HCT116 (cell line): ENCODE measurements at regions not wholly inside any gene's neighbourhood (a gene's known extent, or its start where the extent isn't known, plus 50 kb on each side); places are given as distances from the start of the nearest gene placed in this dataset.
"Not testable (repeated sequence)": the region's sequence is repeated elsewhere in the genome, so short reads cannot be mapped to it uniquely, and the experiment has no call there.

Experiments
- ATAC-seq: fragments of 200-7000 bp; cut with Tn5 transposase; 2 replicates; pipeline ENCODE4 v1.9.1; 2020; ENCODE audit warnings: mild to moderate bottlenecking, moderate library complexity
- BruUV-seq: library from RNA; stranded (reverse); fragments of 400-500 nt; replicated peaks from 2 replicates; lab custom pipeline; 2021; lab: Mats Ljungman, UMichigan
- CTCF ChIA-PET: fragments of 300-600 bp; sonication (Branson Sonifier 250); formaldehyde crosslinking; loops from one replicate; lab custom pipeline; 2021; ENCODE audit warnings: antibody characterized with exemption; lab: Charles Lee
- POLR2A ChIA-PET: fragments of 300-600, 350-600 bp; sonication (Branson Sonifier 250); formaldehyde crosslinking; loops from one replicate; lab custom pipeline; 2021; ENCODE audit warnings: antibody characterized with exemption; lab: Charles Lee
- RAD21 ChIA-PET, 2 experiments: fragments of 300-600 bp; sonication (Branson Sonifier 250); formaldehyde crosslinking; loops; one replicate each; lab custom pipeline; 2023; ENCODE audit warnings: low total read pairs in 2 of 2; ENCODE audit not compliant: uncharacterized antibody in 2 of 2, unreplicated experiment in 2 of 2, low non-redundant PET in 1 of 2; lab: Charles Lee
- DNase-seq: peaks from one replicate; pipeline ENCODE4 v3.0.0-alpha.2; 2010; ENCODE audit warnings: low read depth, low spot score
- H2AFZ ChIP-seq: fragments of 200-600 bp; shearing (Covaris generic), sonication (generic); 2 replicates; pipeline ENCODE4 v1.6.1; 2017; ENCODE audit warnings: low read depth, mixed run types, mixed read lengths, antibody characterized with exemption, low read length; ENCODE audit not compliant: poor library complexity, severe bottlenecking
- H3K27ac ChIP-seq: 2 replicates; pipeline ENCODE4 v1.5.1; 2012; ENCODE audit warnings: low read depth, low read length
- H3K27me3 ChIP-seq: fragments of 200-600 bp; sonication (generic); 2 replicates; pipeline ENCODE4 v1.6.1; 2016; ENCODE audit warnings: mixed run types, low read length, mixed read lengths; ENCODE audit not compliant: insufficient read depth
- H3K36me3 ChIP-seq, 2 experiments: fragments of 200-500 bp in 1 of 2; fragments of 200-600 bp in 1 of 2; sonication (Bioruptor generic) in 1 of 2; sonication (generic) in 1 of 2; 2 replicates each; pipeline versions ENCODE4 v1.5.1 to v1.6.1; 2014 to 2016; ENCODE audit warnings: low read length in 2 of 2, inconsistent platforms in 1 of 2, mixed read lengths in 1 of 2, mixed run types in 1 of 2; ENCODE audit not compliant: insufficient read depth in 2 of 2, control insufficient read depth in 1 of 2
- H3K4me1 ChIP-seq, 2 experiments: fragments of 200-600 bp in 1 of 2; sonication (generic) in 1 of 2; 2 replicates each; pipeline versions ENCODE4 v1.5.1 to v1.6.1; 2012 to 2017; ENCODE audit warnings: low read length in 2 of 2, inconsistent platforms in 1 of 2, mild to moderate bottlenecking in 1 of 2, mixed read lengths in 1 of 2, mixed run types in 1 of 2, moderate library complexity in 1 of 2; ENCODE audit not compliant: insufficient read depth in 2 of 2, control insufficient read depth in 1 of 2
- H3K4me2 ChIP-seq: fragments of 200-600 bp; sonication (generic); 2 replicates; pipeline ENCODE4 v1.6.1; 2017; ENCODE audit warnings: mixed run types, low read length, mixed read lengths
- H3K4me3 ChIP-seq, 2 experiments: fragments of 200-600 bp in 1 of 2; sonication (generic) in 1 of 2; replicated peaks in 1 of 2; 2 replicates each; pipeline ENCODE4 v1.5.1; 2011 to 2016; ENCODE audit warnings: low read length in 2 of 2, control low read depth in 1 of 2, low read depth in 1 of 2, mild to moderate bottlenecking in 1 of 2, mixed read lengths in 1 of 2, mixed run types in 1 of 2
- H3K79me2 ChIP-seq: fragments of 200-600 bp; sonication (generic); 2 replicates; pipeline ENCODE4 v1.6.1; 2017; ENCODE audit warnings: mild to moderate bottlenecking, mixed run types, low read length, moderate library complexity, mixed read lengths; ENCODE audit not compliant: insufficient read depth
- H3K9ac ChIP-seq: fragments of 200-600 bp; sonication (generic); 2 replicates; pipeline ENCODE4 v1.6.1; 2016; ENCODE audit warnings: low read length, mixed read lengths
- H3K9me2 ChIP-seq: fragments of 200-600 bp; sonication (generic), shearing (Covaris generic); 2 replicates; pipeline ENCODE4 v1.6.1; 2017; ENCODE audit warnings: mixed run types, mild to moderate bottlenecking, moderate library complexity; ENCODE audit not compliant: insufficient read depth
- H3K9me3 ChIP-seq, 2 experiments: fragments of 200-500 bp in 1 of 2; fragments of 200-600 bp in 1 of 2; sonication (Bioruptor generic) in 1 of 2; sonication (generic) in 1 of 2; 2 replicates each; pipeline ENCODE4 v1.6.1; 2014 to 2017; ENCODE audit warnings: low read length in 2 of 2, mixed read lengths in 2 of 2, inconsistent platforms in 1 of 2, low read depth in 1 of 2, mild to moderate bottlenecking in 1 of 2, mixed run types in 1 of 2, moderate library complexity in 1 of 2; ENCODE audit not compliant: control insufficient read depth in 1 of 2, insufficient read depth in 1 of 2
- H4K20me1 ChIP-seq: fragments of 200-600 bp; sonication (generic), shearing (Covaris generic); 2 replicates; pipeline ENCODE4 v1.6.1; 2017; ENCODE audit warnings: mixed run types, mild to moderate bottlenecking, moderate library complexity; ENCODE audit not compliant: insufficient read depth
- CBX3 ChIP-seq: IDR thresholded peaks from 2 replicates; pipeline ENCODE4 v1.6.1; 2012; ENCODE audit warnings: low read depth
- CEBPB ChIP-seq: IDR thresholded peaks from 2 replicates; pipeline ENCODE4 v1.6.1; 2012; ENCODE audit warnings: low read depth
- CTCF ChIP-seq, 3 experiments: fragments of 200-600 bp in 1 of 3; sonication (generic) in 1 of 3; IDR thresholded peaks in 2 of 3; conservative IDR thresholded peaks in 1 of 3; 2 replicates each; pipeline ENCODE4 v1.5.1; 2012 to 2017; ENCODE audit warnings: low read depth in 2 of 3, low read length in 2 of 3, antibody characterized with exemption in 1 of 3, borderline replicate concordance in 1 of 3, control low read depth in 1 of 3, mild to moderate bottlenecking in 1 of 3, mixed read lengths in 1 of 3, mixed run types in 1 of 3, moderate library complexity in 1 of 3; ENCODE audit not compliant: insufficient read depth in 1 of 3
- EGR1 ChIP-seq: IDR thresholded peaks from 2 replicates; pipeline ENCODE4 v1.6.1; 2012; ENCODE audit warnings: low read depth
- EZH2phosphoT487 ChIP-seq: fragments of 200-600 bp; IDR thresholded peaks from 2 replicates; pipeline ENCODE4 v1.6.1; 2018; ENCODE audit warnings: antibody characterized with exemption, borderline replicate concordance
- FOSL1 ChIP-seq: IDR thresholded peaks from 2 replicates; pipeline ENCODE4 v1.6.1; 2012; ENCODE audit warnings: low read depth
- POLR2A ChIP-seq: IDR thresholded peaks from 2 replicates; pipeline ENCODE4 v1.7.0; 2011; ENCODE audit warnings: borderline replicate concordance; ENCODE audit not compliant: insufficient read depth, insufficient read length; ENCODE audit errors: extremely low read depth
- POLR2AphosphoS5 ChIP-seq: IDR thresholded peaks from 2 replicates; pipeline ENCODE4 v1.6.1; 2011; ENCODE audit warnings: mild to moderate bottlenecking, low read depth, low read length, moderate library complexity
- REST ChIP-seq: IDR thresholded peaks from 2 replicates; pipeline ENCODE4 v1.6.1; 2012; ENCODE audit warnings: low read depth
- TCF7L2 ChIP-seq: IDR thresholded peaks from 2 replicates; pipeline ENCODE4 v1.7.0; 2011; ENCODE audit warnings: borderline replicate concordance, inconsistent platforms; ENCODE audit not compliant: insufficient read depth, insufficient read length; ENCODE audit errors: extremely low read depth
- YY1 ChIP-seq: IDR thresholded peaks from 2 replicates; pipeline ENCODE4 v1.6.1; 2011; ENCODE audit warnings: low read length, low read depth, moderate library complexity, mild to moderate bottlenecking; ENCODE audit not compliant: insufficient replicate concordance; ENCODE audit errors: extremely low read depth
- ZBTB33 ChIP-seq: IDR thresholded peaks from 2 replicates; pipeline ENCODE4 v1.6.1; 2011; ENCODE audit warnings: mild to moderate bottlenecking, low read length, moderate library complexity; ENCODE audit not compliant: insufficient replicate concordance; ENCODE audit errors: extremely low read depth
- ZFX ChIP-seq: fragments of 450-650 bp; IDR thresholded peaks from 2 replicates; pipeline ENCODE4 v1.6.1; 2017
- ZNF274 ChIP-seq: fragments of 200-500 bp; sonication (Bioruptor generic); IDR thresholded peaks from 2 replicates; pipeline ENCODE4 v1.6.1; 2014; ENCODE audit warnings: mild to moderate bottlenecking, low read depth, low read length, inconsistent platforms
- intact Hi-C: fragments of 100-400 bp; cut with micrococcal nuclease; formaldehyde crosslinking; loops from 2 replicates; pipeline ENCODE4 v1.10.0; 2022

GRCh38 chr2:167745667-167746066, 501.7 kb downstream of the STK39 start:
- no peak for ATAC-seq
- no peaks in the 10 kb centered on the region for H3K4me1 ChIP-seq
- CTCF ChIA-PET: no interaction called here
- no peak overlapping the region for H3K27ac ChIP-seq
- no peak overlapping the region for H3K4me3 ChIP-seq
- no peaks in the 10 kb centered on the region for H3K36me3 ChIP-seq
- H3K9me2 ChIP-seq: no peaks in the 10 kb centered on the region
- BruUV-seq: no TSS peak
- POLR2A ChIA-PET: no interaction called here
- H3K4me2 ChIP-seq: no peak overlapping the region
- H3K9me3 ChIP-seq: no peaks in the 10 kb centered on the region
- H4K20me1 ChIP-seq: no peaks in the 10 kb centered on the region
- H3K79me2 ChIP-seq: no peaks in the 10 kb centered on the region
- RAD21 ChIA-PET: no interaction called here
- no peak for DNase-seq
- no peak overlapping the region for H3K9ac ChIP-seq
- TF ChIP-seq CTCF (IDR thresholded peaks at IDR 0.05 in 2 of 3, conservative IDR thresholded peaks at IDR 0.05 in 1 of 3; ENCODE audit: borderline replicate concordance in 1 of 3, insufficient read depth in 1 of 3, low read depth in 2 of 3, low read length in 2 of 3) (no peak), CBX3 (no peak), REST (no peak), ZNF274 (no peak), ZFX (no peak), CEBPB (no peak), POLR2AphosphoS5 (no peak), EZH2phosphoT487 (no peak), FOSL1 (no peak), YY1 (no peak), TCF7L2 (no peak), EGR1 (no peak), POLR2A (no peak), ZBTB33 (no peak)
- peaks cover 21% of the 10 kb centered on the region for H3K27me3 ChIP-seq
- H2AFZ ChIP-seq: no peak overlapping the region
- intact Hi-C loops: no loop called here

GRCh38 chr2:167739921-167740320, 507.5 kb downstream of the STK39 start:
- DNase-seq, H3K27ac ChIP-seq, H3K36me3 ChIP-seq, H4K20me1 ChIP-seq, H2AFZ ChIP-seq, BruUV-seq, RAD21 ChIA-PET, H3K4me3 ChIP-seq, H3K79me2 ChIP-seq, intact Hi-C loops, CTCF ChIA-PET, H3K4me1 ChIP-seq, H3K9me3 ChIP-seq, H3K9me2 ChIP-seq, ATAC-seq, H3K4me2 ChIP-seq, H3K9ac ChIP-seq, POLR2A ChIA-PET: not testable (repeated sequence)
- H3K27me3 ChIP-seq: peaks cover 17% of the 10 kb centered on the region; the same call in 1 of the 2 replicates
